ENCODE measurements at regions not wholly inside any gene's neighbourhood (a gene's known extent, or its start where the extent isn't known, plus 50 kb on each side); places are given as distances from the start of the nearest gene placed in this dataset.

DNA sequence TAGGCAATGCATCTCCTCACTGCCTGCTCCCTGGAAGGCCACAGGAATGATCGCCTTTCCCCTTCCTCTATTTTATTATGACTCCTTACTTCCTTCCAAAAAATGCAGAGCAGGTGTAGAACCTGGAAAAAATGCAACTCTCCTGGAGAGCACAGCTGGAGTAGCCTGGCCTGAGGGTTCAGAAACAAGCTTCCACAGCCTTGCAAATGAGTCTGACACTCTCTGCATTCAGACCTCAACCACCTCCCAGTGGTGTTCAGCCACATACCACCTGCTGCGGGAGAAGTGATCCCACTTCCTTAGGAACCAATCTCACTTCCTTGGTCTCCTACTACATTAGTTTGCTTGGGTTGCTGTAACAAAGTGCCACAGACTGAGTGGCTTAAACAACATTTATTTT lies 368.1 kb upstream of the NOCT start:
- H3K36me3 ChIP-seq, result no peaks in the 10 kb centered on the region
- no peaks in the 10 kb centered on the region for H3K4me1 ChIP-seq (ENCODE audit: control insufficient read depth in 1 of 2, low read depth in 2 of 2)
- H3K27me3 ChIP-seq (replicated peaks; ENCODE audit: insufficient read depth), result no peaks in the 10 kb centered on the region
- ATAC-seq (ENCODE audit: insufficient number of reproducible peaks, low FRiP score, low read depth) (no peak), DNase-seq (ENCODE audit: low spot score) (no peak)
- H3K9me3 ChIP-seq, result no peaks in the 10 kb centered on the region
- TF ChIP-seq, protein P1, sequence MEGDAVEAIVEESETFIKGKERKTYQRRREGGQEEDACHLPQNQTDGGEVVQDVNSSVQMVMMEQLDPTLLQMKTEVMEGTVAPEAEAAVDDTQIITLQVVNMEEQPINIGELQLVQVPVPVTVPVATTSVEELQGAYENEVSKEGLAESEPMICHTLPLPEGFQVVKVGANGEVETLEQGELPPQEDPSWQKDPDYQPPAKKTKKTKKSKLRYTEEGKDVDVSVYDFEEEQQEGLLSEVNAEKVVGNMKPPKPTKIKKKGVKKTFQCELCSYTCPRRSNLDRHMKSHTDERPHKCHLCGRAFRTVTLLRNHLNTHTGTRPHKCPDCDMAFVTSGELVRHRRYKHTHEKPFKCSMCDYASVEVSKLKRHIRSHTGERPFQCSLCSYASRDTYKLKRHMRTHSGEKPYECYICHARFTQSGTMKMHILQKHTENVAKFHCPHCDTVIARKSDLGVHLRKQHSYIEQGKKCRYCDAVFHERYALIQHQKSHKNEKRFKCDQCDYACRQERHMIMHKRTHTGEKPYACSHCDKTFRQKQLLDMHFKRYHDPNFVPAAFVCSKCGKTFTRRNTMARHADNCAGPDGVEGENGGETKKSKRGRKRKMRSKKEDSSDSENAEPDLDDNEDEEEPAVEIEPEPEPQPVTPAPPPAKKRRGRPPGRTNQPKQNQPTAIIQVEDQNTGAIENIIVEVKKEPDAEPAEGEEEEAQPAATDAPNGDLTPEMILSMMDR (IDR thresholded peaks at IDR 0.05), result no peak
- no peak overlapping the region for H3K27ac ChIP-seq
- H3K4me3 ChIP-seq, result no peak overlapping the region

DNA sequence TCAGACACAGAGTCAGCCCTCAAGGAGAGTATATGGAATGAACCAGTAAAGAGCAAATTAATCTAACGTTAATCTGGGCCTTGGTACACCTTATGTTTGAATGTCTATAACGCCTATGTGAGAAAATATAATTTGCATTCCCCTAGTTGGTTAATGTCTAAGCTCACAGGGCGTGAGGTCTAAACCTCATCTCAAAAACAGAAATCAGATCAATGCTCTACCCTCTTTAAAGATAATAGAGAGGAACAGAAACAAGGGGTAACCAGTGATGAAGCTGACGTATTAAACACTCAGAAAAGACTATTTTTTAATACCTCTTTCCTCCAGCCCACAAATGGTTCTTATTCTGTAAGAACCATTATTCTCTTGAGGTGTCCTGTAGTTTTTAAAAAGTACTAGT lies 369.2 kb upstream of the NOCT start:
- Histone ChIP-seq H3K27ac (no peak overlapping the region), H3K4me1 (ENCODE audit: control insufficient read depth in 1 of 2, low read depth in 2 of 2) (no peaks in the 10 kb centered on the region)
- DNase-seq (ENCODE audit: low spot score), result no peak

DNA sequence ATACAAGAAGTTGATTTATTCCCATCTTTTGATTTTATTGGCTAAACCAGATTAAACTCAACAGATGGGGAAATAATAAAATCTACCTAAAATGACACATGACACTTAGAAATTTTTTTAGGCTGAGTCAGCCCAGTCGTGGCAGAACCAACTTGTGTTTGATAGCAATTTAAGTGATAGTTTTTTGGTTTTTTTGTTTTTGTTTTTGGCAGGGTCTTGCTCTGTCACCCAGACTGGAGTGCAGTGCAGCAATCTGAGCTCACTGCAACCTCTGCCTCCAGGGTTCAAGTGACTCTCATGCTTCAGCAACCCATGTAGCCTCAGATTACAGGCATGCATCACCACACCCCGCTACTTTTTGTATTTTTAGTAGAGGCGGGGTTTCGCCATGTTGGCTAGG lies 370.3 kb upstream of the NOCT start:
- ATAC-seq (ENCODE audit: insufficient number of reproducible peaks, low FRiP score, low read depth) (no peak), DNase-seq (ENCODE audit: low spot score) (no peak)

More for the DNA sequence above, 369.2 kb upstream of the NOCT start:
- no peaks in the 10 kb centered on the region for H3K36me3 ChIP-seq
- H3K4me3 ChIP-seq, result no peak overlapping the region
- H3K9me3 ChIP-seq, result no peaks in the 10 kb centered on the region
- H3K27me3 ChIP-seq (replicated peaks; ENCODE audit: insufficient read depth), result no peaks in the 10 kb centered on the region
- TF ChIP-seq, protein P1 (IDR thresholded peaks at IDR 0.05), result no peak
- no peak for ATAC-seq (ENCODE audit: insufficient number of reproducible peaks, low FRiP score, low read depth)

DNA sequence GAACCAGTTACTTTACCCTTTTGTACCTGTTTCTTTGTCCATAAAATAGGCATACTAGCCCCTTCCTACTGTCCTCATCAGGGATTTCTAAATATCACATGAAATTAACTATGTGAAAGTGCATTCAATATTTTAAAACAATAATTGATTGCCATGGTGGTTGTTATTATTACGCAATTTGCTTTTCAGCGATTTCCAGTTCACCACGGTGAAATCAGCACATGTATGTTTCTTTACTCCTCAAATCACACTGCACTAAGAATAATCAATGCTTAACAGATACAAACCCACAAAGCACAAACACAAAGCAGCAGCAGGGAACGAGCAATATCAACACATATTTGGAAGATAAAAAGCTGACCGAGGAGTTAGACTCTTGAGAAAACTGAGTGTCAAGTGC lies 371.3 kb upstream of the NOCT start:
- TF ChIP-seq, protein P1 (IDR thresholded peaks at IDR 0.05), result no peak
- no peak overlapping the region for H3K4me3 ChIP-seq
- H3K9me3 ChIP-seq, result no peaks in the 10 kb centered on the region
- no peaks in the 10 kb centered on the region for H3K27me3 ChIP-seq (replicated peaks; ENCODE audit: insufficient read depth)
- no peak for DNase-seq (ENCODE audit: low spot score)
- no peaks in the 10 kb centered on the region for H3K36me3 ChIP-seq
- ATAC-seq (ENCODE audit: insufficient number of reproducible peaks, low FRiP score, low read depth), result no peak
- H3K4me1 ChIP-seq (ENCODE audit: control insufficient read depth in 1 of 2, low read depth in 2 of 2), result no peaks in the 10 kb centered on the region
- H3K27ac ChIP-seq, result no peak overlapping the region

More for the DNA sequence above, 370.3 kb upstream of the NOCT start:
- no peak overlapping the region for H3K27ac ChIP-seq
- H3K9me3 ChIP-seq, result no peaks in the 10 kb centered on the region
- H3K4me1 ChIP-seq (ENCODE audit: control insufficient read depth in 1 of 2, low read depth in 2 of 2), result no peaks in the 10 kb centered on the region
- TF ChIP-seq, protein P1 (IDR thresholded peaks at IDR 0.05), result no peak
- H3K27me3 ChIP-seq (replicated peaks; ENCODE audit: insufficient read depth), result no peaks in the 10 kb centered on the region
- H3K36me3 ChIP-seq, result no peaks in the 10 kb centered on the region
- H3K4me3 ChIP-seq, result no peak overlapping the region

DNA sequence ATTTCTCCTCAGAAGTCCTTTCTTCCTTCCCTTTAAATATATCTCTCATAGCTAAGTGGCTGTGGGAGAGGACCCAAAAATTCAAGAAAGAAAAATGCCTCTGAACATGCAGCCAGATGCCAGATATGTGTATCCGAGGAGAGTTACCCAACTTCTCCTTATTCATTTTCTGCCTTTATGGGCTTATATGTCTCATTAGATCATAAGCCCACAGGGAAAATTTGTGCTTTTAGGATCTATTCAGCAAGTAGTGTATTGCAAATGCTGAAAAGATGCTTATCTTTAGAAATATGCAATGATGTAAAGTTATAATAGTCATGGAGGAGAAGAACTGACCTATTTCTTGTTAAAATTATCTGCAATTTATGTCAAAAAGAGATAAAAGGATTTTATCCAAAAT lies 371.8 kb upstream of the NOCT start:
- Histone ChIP-seq H3K36me3 (no peaks in the 10 kb centered on the region), H3K27me3 (replicated peaks; ENCODE audit: insufficient read depth) (no peaks in the 10 kb centered on the region), H3K4me3 (no peak overlapping the region), H3K9me3 (no peaks in the 10 kb centered on the region), H3K27ac (no peak overlapping the region), H3K4me1 (ENCODE audit: control insufficient read depth in 1 of 2, low read depth in 2 of 2) (no peaks in the 10 kb centered on the region)
- DNase-seq (ENCODE audit: low spot score) (no peak), ATAC-seq (ENCODE audit: insufficient number of reproducible peaks, low FRiP score, low read depth) (no peak)
- TF ChIP-seq, protein P1 (IDR thresholded peaks at IDR 0.05), result no peak
